Panc1 (cell line): ENCODE measurements at regions not wholly inside any gene's neighbourhood (a gene's known extent, or its start where the extent isn't known, plus 50 kb on each side); places are given as distances from the start of the nearest gene placed in this dataset.

Source experiments
- ATAC-seq: fragments of 200-7000 bp; cut with Tn5 transposase; 2 replicates; pipeline ENCODE4 v1.9.1; 2020; ENCODE audit warnings: mild to moderate bottlenecking, moderate library complexity
- BruUV-seq: library from RNA; stranded (reverse); fragments of 400-500 nt; replicated peaks from 2 replicates; lab custom pipeline; 2021; lab: Mats Ljungman, UMichigan
- CTCF ChIA-PET: fragments of 300-600 bp; sonication (Branson Sonifier 250); formaldehyde crosslinking; loops from one replicate; lab custom pipeline; 2022; ENCODE audit warnings: antibody characterized with exemption; lab: Charles Lee
- POLR2A ChIA-PET: fragments of 300-600 bp; sonication (Branson Sonifier 250); formaldehyde crosslinking; loops from one replicate; lab custom pipeline; 2022; ENCODE audit warnings: antibody characterized with exemption; lab: Charles Lee
- DNase-seq: peaks from one replicate; pipeline ENCODE4 v3.0.0-alpha.2; 2010; ENCODE audit warnings: low read depth, low spot score
- H3K27ac ChIP-seq: 2 replicates; pipeline ENCODE4 v1.5.1; 2011; ENCODE audit warnings: mild to moderate bottlenecking, low read length, inconsistent platforms
- H3K27me3 ChIP-seq: fragments of 200-500 bp; sonication (Bioruptor generic); 2 replicates; pipeline ENCODE4 v1.6.0; 2014; ENCODE audit warnings: low read length, inconsistent platforms; ENCODE audit not compliant: control insufficient read depth, insufficient read depth
- H3K36me3 ChIP-seq: fragments of 200-500 bp; sonication (Bioruptor generic); 2 replicates; pipeline ENCODE4 v1.5.1; 2014; ENCODE audit warnings: inconsistent platforms, mild to moderate bottlenecking, low read length, moderate library complexity; ENCODE audit not compliant: control insufficient read depth, insufficient read depth
- H3K4me1 ChIP-seq: 2 replicates; pipeline ENCODE4 v1.5.1; 2011; ENCODE audit warnings: inconsistent platforms, mild to moderate bottlenecking, low read length, moderate library complexity; ENCODE audit not compliant: control insufficient read depth, insufficient read depth
- H3K4me3 ChIP-seq, 2 experiments: 2 replicates each; pipeline ENCODE4 v1.5.1; 2011 to 2012; ENCODE audit warnings: low read depth in 2 of 2, low read length in 2 of 2, mild to moderate bottlenecking in 2 of 2, inconsistent platforms in 1 of 2, moderate library complexity in 1 of 2
- H3K9me3 ChIP-seq: fragments of 200-500 bp; sonication (Bioruptor generic); 2 replicates; pipeline ENCODE4 v1.5.1; 2014; ENCODE audit warnings: low read depth, mild to moderate bottlenecking, inconsistent platforms, low read length, moderate library complexity; ENCODE audit not compliant: control insufficient read depth, insufficient read depth
- CTCF ChIP-seq: fragments of 450-650 bp; IDR thresholded peaks from 2 replicates; pipeline ENCODE4 v1.5.1; 2017; ENCODE audit warnings: mild to moderate bottlenecking
- POLR2AphosphoS5 ChIP-seq: IDR thresholded peaks from 2 replicates; pipeline ENCODE4 v1.6.1; 2012; ENCODE audit warnings: mild to moderate bottlenecking, low read depth, low read length, moderate library complexity
- REST ChIP-seq, 2 experiments: IDR thresholded peaks; 2 replicates each; pipeline ENCODE4 v1.6.1; 2011 to 2012; ENCODE audit warnings: low read depth in 2 of 2, control low read depth in 1 of 2, low read length in 1 of 2, mild to moderate bottlenecking in 1 of 2, moderate library complexity in 1 of 2; ENCODE audit not compliant: insufficient read depth in 1 of 2
- SIN3A ChIP-seq: IDR thresholded peaks from 2 replicates; pipeline ENCODE4 v1.6.1; 2012; ENCODE audit warnings: low read depth, mild to moderate bottlenecking, low read length, moderate library complexity, borderline replicate concordance; ENCODE audit not compliant: insufficient read depth
- TCF7L2 ChIP-seq: IDR thresholded peaks from 2 replicates; pipeline ENCODE4 v1.6.1; 2011; ENCODE audit warnings: mild to moderate bottlenecking, low read depth, low read length, inconsistent platforms
- in situ Hi-C: cut with HindIII; loops from 2 replicates; pipeline ENCODE4 v1.10.0; 2016; ENCODE audit warnings: low sequenced_read_pairs, low pct_unique_long_range_greater_than_20kb
- intact Hi-C: fragments of 100-400 bp; cut with micrococcal nuclease; formaldehyde crosslinking; loops from one replicate; pipeline ENCODE4 v1.10.0; 2022; ENCODE audit not compliant: unreplicated experiment

GRCh38 chr2:5403392-5403791 is 288.8 kb upstream of the SOX11 start:
- no peaks in the 10 kb centered on the region for H3K36me3 ChIP-seq
- no peak overlapping the region for H3K27ac ChIP-seq
- intact Hi-C loops (no loop called here), in situ Hi-C loops (no loop called here)
- no peaks in the 10 kb centered on the region for H3K4me1 ChIP-seq
- BruUV-seq: no TSS peak
- POLR2A ChIA-PET: no interaction called here
- TF ChIP-seq TCF7L2 (no peak), SIN3A (no peak), POLR2AphosphoS5 (no peak)
- DNase-seq (no peak), ATAC-seq (no peak)
- no peak overlapping the region for H3K4me3 ChIP-seq
- H3K9me3 ChIP-seq: no peaks in the 10 kb centered on the region
- no peaks in the 10 kb centered on the region for H3K27me3 ChIP-seq
- CTCF ChIA-PET: no interaction called here

- ChIA-PET POLR2A (no interaction called here), CTCF (no interaction called here)
- intact Hi-C loops (no loop called here), in situ Hi-C loops (no loop called here)
- Histone ChIP-seq H3K4me3 (no peak overlapping the region), H3K27me3 (no peaks in the 10 kb centered on the region), H3K4me1 (no peaks in the 10 kb centered on the region), H3K36me3 (no peaks in the 10 kb centered on the region), H3K9me3 (no peaks in the 10 kb centered on the region), H3K27ac (no peak overlapping the region)
- DNase-seq: no peak
- TF ChIP-seq SIN3A (no peak), CTCF (no peak), REST (IDR thresholded peaks at IDR 0.05; ENCODE audit: insufficient read depth in 1 of 2, low read depth in 2 of 2, low read length in 1 of 2) (no peak), POLR2AphosphoS5 (no peak), TCF7L2 (no peak)
- no TSS peak for BruUV-seq
- ATAC-seq: no peak
Measured at GRCh38 chr2:5409898-5410381, 282.2 kb upstream of the SOX11 start.

- TF ChIP-seq TCF7L2 (no peak), CTCF (no peak), POLR2AphosphoS5 (no peak), SIN3A (no peak), REST (IDR thresholded peaks at IDR 0.05; ENCODE audit: insufficient read depth in 1 of 2, low read depth in 2 of 2, low read length in 1 of 2) (no peak)
- in situ Hi-C loops: no loop called here
- Histone ChIP-seq H3K4me1 (no peaks in the 10 kb centered on the region), H3K27ac (no peak overlapping the region), H3K9me3 (no peaks in the 10 kb centered on the region), H3K36me3 (no peaks in the 10 kb centered on the region), H3K4me3 (no peak overlapping the region), H3K27me3 (no peaks in the 10 kb centered on the region)
- intact Hi-C loops: no loop called here
- CTCF ChIA-PET: no interaction called here
- POLR2A ChIA-PET: no interaction called here
- BruUV-seq: no TSS peak
- DNase-seq (no peak), ATAC-seq (no peak)
Measured at GRCh38 chr2:5410991-5411700, 281.0 kb upstream of the SOX11 start.
